Memory B cell (primary cell): ENCODE measurements at regions not wholly inside any gene's neighbourhood (a gene's known extent, or its start where the extent isn't known, plus 50 kb on each side); places are given as distances from the start of the nearest gene placed in this dataset.

ENCODE experiments used
- ATAC-seq: fragments of 150-1000 bp; cut with Tn5 transposase; 2 replicates; pipeline ENCODE4 v1.10.0; 2021; ENCODE audit warnings: low read depth, mild to moderate bottlenecking, moderate library complexity
- DNase-seq, 2 donors: peaks; one replicate each; pipeline ENCODE4 v3.0.0; 2022; ENCODE audit warnings: low spot score in 2 of 2
- H3K27ac Mint-ChIP-seq: one replicate; pipeline ENCODE4 v1.8.0; 2022; ENCODE audit warnings: mild to moderate bottlenecking, moderate library complexity, mixed read lengths
- H3K27me3 Mint-ChIP-seq: one replicate; pipeline ENCODE4 v1.8.0; 2022; ENCODE audit warnings: mixed read lengths
- H3K36me3 Mint-ChIP-seq: one replicate; pipeline ENCODE4 v1.8.0; 2022; ENCODE audit warnings: mild to moderate bottlenecking, mixed read lengths
- H3K4me1 Mint-ChIP-seq: one replicate; pipeline ENCODE4 v1.8.0; 2022; ENCODE audit warnings: mixed read lengths
- H3K4me3 Mint-ChIP-seq: one replicate; pipeline ENCODE4 v1.8.0; 2022; ENCODE audit warnings: mild to moderate bottlenecking, moderate library complexity, mixed read lengths
- H3K9me3 Mint-ChIP-seq: one replicate; pipeline ENCODE4 v1.8.0; 2022; ENCODE audit warnings: mixed read lengths

GRCh38 chr2:17334300-17334699 lies 183.9 kb downstream of the RAD51AP2 start:
- ATAC-seq: no peak
- H3K9me3 Mint-ChIP-seq: no peaks in the 10 kb centered on the region
- H3K27me3 Mint-ChIP-seq: peaks cover 2% of the 10 kb centered on the region
- H3K4me1 Mint-ChIP-seq: no peaks in the 10 kb centered on the region
- no peaks in the 10 kb centered on the region for H3K36me3 Mint-ChIP-seq
- H3K27ac Mint-ChIP-seq: no peak overlapping the region
- no peak for DNase-seq
- no peak overlapping the region for H3K4me3 Mint-ChIP-seq

GRCh38 chr2:17331636-17332035 lies 186.6 kb downstream of the RAD51AP2 start:
- H3K27ac Mint-ChIP-seq: no peak overlapping the region
- H3K4me3 Mint-ChIP-seq: no peak overlapping the region
- DNase-seq (no peak), ATAC-seq (no peak)
- no peaks in the 10 kb centered on the region for H3K36me3 Mint-ChIP-seq
- H3K27me3 Mint-ChIP-seq: no peaks in the 10 kb centered on the region
- no peaks in the 10 kb centered on the region for H3K4me1 Mint-ChIP-seq
- H3K9me3 Mint-ChIP-seq: no peaks in the 10 kb centered on the region

- no peak overlapping the region for H3K4me3 Mint-ChIP-seq
- ATAC-seq (no peak), DNase-seq (no peak)
- no peak overlapping the region for H3K27ac Mint-ChIP-seq
- no peaks in the 10 kb centered on the region for H3K36me3 Mint-ChIP-seq
- H3K4me1 Mint-ChIP-seq: no peaks in the 10 kb centered on the region
- H3K9me3 Mint-ChIP-seq: no peaks in the 10 kb centered on the region
- peaks cover 6% of the 10 kb centered on the region for H3K27me3 Mint-ChIP-seq
Observed at GRCh38 chr2:17328161-17328560, 190.1 kb downstream of the RAD51AP2 start.

GRCh38 chr2:17327649-17328048 lies 190.6 kb downstream of the RAD51AP2 start:
- Mint-ChIP-seq H3K9me3 (no peaks in the 10 kb centered on the region), H3K36me3 (no peaks in the 10 kb centered on the region), H3K4me1 (no peaks in the 10 kb centered on the region), H3K27me3 (peaks cover 6% of the 10 kb centered on the region), H3K4me3 (no peak overlapping the region), H3K27ac (no peak overlapping the region)
- DNase-seq: no peak
- ATAC-seq: no peak

GRCh38 chr2:17326717-17327116 lies 191.5 kb downstream of the RAD51AP2 start:
- no peaks in the 10 kb centered on the region for H3K4me1 Mint-ChIP-seq
- H3K9me3 Mint-ChIP-seq: no peaks in the 10 kb centered on the region
- DNase-seq: no peak
- no peaks in the 10 kb centered on the region for H3K36me3 Mint-ChIP-seq
- ATAC-seq: no peak
- no peak overlapping the region for H3K4me3 Mint-ChIP-seq
- peaks cover 9% of the 10 kb centered on the region for H3K27me3 Mint-ChIP-seq
- H3K27ac Mint-ChIP-seq: no peak overlapping the region

GRCh38 chr2:17323697-17324096 lies 194.5 kb downstream of the RAD51AP2 start:
- Mint-ChIP-seq H3K9me3 (no peaks in the 10 kb centered on the region), H3K27ac (no peak overlapping the region), H3K36me3 (no peaks in the 10 kb centered on the region), H3K4me1 (no peaks in the 10 kb centered on the region), H3K27me3 (peaks cover 9% of the 10 kb centered on the region), H3K4me3 (no peak overlapping the region)
- ATAC-seq (no peak), DNase-seq (no peak)

GRCh38 chr2:17322461-17322860 lies 195.8 kb downstream of the RAD51AP2 start:
- ATAC-seq (no peak), DNase-seq (no peak)
- H3K27ac Mint-ChIP-seq: no peak overlapping the region
- peaks cover 9% of the 10 kb centered on the region for H3K27me3 Mint-ChIP-seq
- H3K4me3 Mint-ChIP-seq: no peak overlapping the region
- H3K4me1 Mint-ChIP-seq: no peaks in the 10 kb centered on the region
- no peaks in the 10 kb centered on the region for H3K9me3 Mint-ChIP-seq
- H3K36me3 Mint-ChIP-seq: no peaks in the 10 kb centered on the region

GRCh38 chr2:17319090-17319489 lies 199.2 kb downstream of the RAD51AP2 start:
- H3K36me3 Mint-ChIP-seq: no peaks in the 10 kb centered on the region
- H3K9me3 Mint-ChIP-seq: no peaks in the 10 kb centered on the region
- no peaks in the 10 kb centered on the region for H3K4me1 Mint-ChIP-seq
- no peak for DNase-seq
- H3K4me3 Mint-ChIP-seq: no peak overlapping the region
- H3K27me3 Mint-ChIP-seq: peaks cover 7% of the 10 kb centered on the region
- no peak for ATAC-seq
- H3K27ac Mint-ChIP-seq: no peak overlapping the region

- DNase-seq (no peak), ATAC-seq (no peak)
- Mint-ChIP-seq H3K27ac (no peak overlapping the region), H3K4me1 (no peaks in the 10 kb centered on the region), H3K4me3 (no peak overlapping the region), H3K36me3 (no peaks in the 10 kb centered on the region), H3K9me3 (no peaks in the 10 kb centered on the region), H3K27me3 (peaks cover 3% of the 10 kb centered on the region)
Observed at GRCh38 chr2:17318013-17318412, 200.2 kb downstream of the RAD51AP2 start.

- no peaks in the 10 kb centered on the region for H3K4me1 Mint-ChIP-seq
- peaks cover 3% of the 10 kb centered on the region for H3K27me3 Mint-ChIP-seq
- H3K4me3 Mint-ChIP-seq: no peak overlapping the region
- no peak for DNase-seq
- no peaks in the 10 kb centered on the region for H3K9me3 Mint-ChIP-seq
- no peak for ATAC-seq
- no peak overlapping the region for H3K27ac Mint-ChIP-seq
- no peaks in the 10 kb centered on the region for H3K36me3 Mint-ChIP-seq
Observed at GRCh38 chr2:17317439-17317976, 200.7 kb downstream of the RAD51AP2 start.

GRCh38 chr2:17313261-17313660 lies 205.0 kb downstream of the RAD51AP2 start:
- no peaks in the 10 kb centered on the region for H3K9me3 Mint-ChIP-seq
- DNase-seq: no peak
- H3K27me3 Mint-ChIP-seq: no peaks in the 10 kb centered on the region
- no peak overlapping the region for H3K4me3 Mint-ChIP-seq
- H3K4me1 Mint-ChIP-seq: peaks cover 5% of the 10 kb centered on the region
- H3K36me3 Mint-ChIP-seq: no peaks in the 10 kb centered on the region
- ATAC-seq: no peak
- H3K27ac Mint-ChIP-seq: peak overlapping the region; percentile 22

GRCh38 chr2:17311771-17312511 lies 206.3 kb downstream of the RAD51AP2 start:
- Mint-ChIP-seq H3K4me3 (no peak overlapping the region), H3K9me3 (no peaks in the 10 kb centered on the region), H3K4me1 (peaks cover 5% of the 10 kb centered on the region), H3K27ac (no peak overlapping the region), H3K27me3 (no peaks in the 10 kb centered on the region), H3K36me3 (no peaks in the 10 kb centered on the region)
- ATAC-seq (no peak), DNase-seq (no peak)

- Mint-ChIP-seq H3K4me1 (peaks cover 5% of the 10 kb centered on the region), H3K9me3 (no peaks in the 10 kb centered on the region), H3K36me3 (no peaks in the 10 kb centered on the region), H3K27me3 (no peaks in the 10 kb centered on the region), H3K4me3 (no peak overlapping the region), H3K27ac (no peak overlapping the region)
- no peak for ATAC-seq
- no peak for DNase-seq
Observed at GRCh38 chr2:17311106-17311619, 207.1 kb downstream of the RAD51AP2 start.

- no peaks in the 10 kb centered on the region for H3K9me3 Mint-ChIP-seq
- ATAC-seq: peak; percentile 68
- H3K27ac Mint-ChIP-seq: no peak overlapping the region
- H3K27me3 Mint-ChIP-seq: no peaks in the 10 kb centered on the region
- H3K36me3 Mint-ChIP-seq: no peaks in the 10 kb centered on the region
- peak; percentile 36 to 52 for DNase-seq
- H3K4me1 Mint-ChIP-seq: peaks cover 5% of the 10 kb centered on the region
- no peak overlapping the region for H3K4me3 Mint-ChIP-seq
Observed at GRCh38 chr2:17309741-17310339, 208.4 kb downstream of the RAD51AP2 start.
